ENCODE measurements at regions not wholly inside any gene's neighbourhood (a gene's known extent, or its start where the extent isn't known, plus 50 kb on each side); places are given as distances from the start of the nearest gene placed in this dataset.

DNA sequence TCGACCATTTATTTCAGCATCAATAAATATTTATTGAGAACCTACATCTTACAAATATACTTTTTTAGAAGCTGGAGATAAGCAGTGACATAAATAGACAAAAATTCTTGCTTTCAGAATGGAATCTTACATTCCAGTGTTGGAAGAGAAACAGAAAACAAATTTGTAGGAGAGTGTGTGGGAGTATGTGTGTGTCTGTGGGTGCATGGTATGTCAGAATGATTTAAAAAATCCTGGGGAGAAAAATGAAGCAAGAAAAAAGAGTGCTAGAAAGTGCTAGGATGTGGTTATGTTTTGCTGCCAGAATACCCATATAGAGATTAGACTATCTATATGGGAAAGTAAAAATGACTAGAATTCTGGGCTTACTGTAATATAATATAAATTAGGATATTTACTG, 561.7 kb upstream of the SGO1 start:
- TF ChIP-seq CTCF (IDR thresholded peaks at IDR 0.05) (no peak), POLR2A (IDR thresholded peaks at IDR 0.05) (no peak)

All from testis (tissue), 2 donors.